Nephron progenitor cell (in vitro differentiated cells): ENCODE measurements at regions not wholly inside any gene's neighbourhood (a gene's known extent, or its start where the extent isn't known, plus 50 kb on each side); places are given as distances from the start of the nearest gene placed in this dataset.

Experiments
- DNase-seq: peaks from one replicate; pipeline ENCODE4 v3.0.0; 2021
- H3K27ac Mint-ChIP-seq: 2 replicates; pipeline ENCODE4 v1.8.0; 2021; ENCODE audit warnings: mild to moderate bottlenecking, moderate library complexity, mixed read lengths
- H3K27me3 Mint-ChIP-seq: 2 replicates; pipeline ENCODE4 v1.8.0; 2021; ENCODE audit warnings: mild to moderate bottlenecking, low read depth, mixed read lengths; ENCODE audit not compliant: poor library complexity
- H3K36me3 Mint-ChIP-seq: 2 replicates; pipeline ENCODE4 v1.8.0; 2021; ENCODE audit warnings: low read depth, mixed read lengths
- H3K4me1 Mint-ChIP-seq: 2 replicates; pipeline ENCODE4 v1.8.0; 2021; ENCODE audit warnings: mixed read lengths
- H3K4me3 Mint-ChIP-seq: 2 replicates; pipeline ENCODE4 v1.8.0; 2021; ENCODE audit warnings: mild to moderate bottlenecking, moderate library complexity, mixed read lengths
- H3K9me3 Mint-ChIP-seq: 2 replicates; pipeline ENCODE4 v1.8.0; 2021; ENCODE audit warnings: mild to moderate bottlenecking, moderate library complexity, mixed read lengths
- TF ChIP-seq, protein P1 (sequence below): fragments of 200-600 bp; sonication (generic); IDR thresholded peaks from 2 replicates; pipeline ENCODE4 v1.5.0; 2021; ENCODE audit warnings: antibody characterized with exemption

DNA sequence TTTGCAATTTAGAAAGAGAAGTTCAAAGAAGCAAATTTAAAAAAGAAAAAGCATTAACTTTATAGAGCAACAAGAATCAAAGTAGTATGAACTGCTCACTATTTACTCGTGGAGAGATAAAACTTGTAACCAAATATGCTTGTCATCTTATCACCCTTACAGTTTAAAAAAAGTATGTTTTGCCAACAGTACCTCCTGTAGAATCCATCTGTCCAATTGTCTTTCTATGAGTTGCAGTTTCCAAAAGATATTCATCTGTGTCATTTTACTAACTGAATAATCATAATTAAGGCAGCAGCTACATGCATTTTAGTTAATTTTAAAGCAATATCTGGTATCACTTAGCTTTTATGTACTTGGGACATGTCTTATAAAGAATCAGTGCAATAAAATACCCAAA, 1112.3 kb downstream of the DSC3 start:
- H3K27me3 Mint-ChIP-seq: no peaks in the 10 kb centered on the region
- TF ChIP-seq, protein P1, sequence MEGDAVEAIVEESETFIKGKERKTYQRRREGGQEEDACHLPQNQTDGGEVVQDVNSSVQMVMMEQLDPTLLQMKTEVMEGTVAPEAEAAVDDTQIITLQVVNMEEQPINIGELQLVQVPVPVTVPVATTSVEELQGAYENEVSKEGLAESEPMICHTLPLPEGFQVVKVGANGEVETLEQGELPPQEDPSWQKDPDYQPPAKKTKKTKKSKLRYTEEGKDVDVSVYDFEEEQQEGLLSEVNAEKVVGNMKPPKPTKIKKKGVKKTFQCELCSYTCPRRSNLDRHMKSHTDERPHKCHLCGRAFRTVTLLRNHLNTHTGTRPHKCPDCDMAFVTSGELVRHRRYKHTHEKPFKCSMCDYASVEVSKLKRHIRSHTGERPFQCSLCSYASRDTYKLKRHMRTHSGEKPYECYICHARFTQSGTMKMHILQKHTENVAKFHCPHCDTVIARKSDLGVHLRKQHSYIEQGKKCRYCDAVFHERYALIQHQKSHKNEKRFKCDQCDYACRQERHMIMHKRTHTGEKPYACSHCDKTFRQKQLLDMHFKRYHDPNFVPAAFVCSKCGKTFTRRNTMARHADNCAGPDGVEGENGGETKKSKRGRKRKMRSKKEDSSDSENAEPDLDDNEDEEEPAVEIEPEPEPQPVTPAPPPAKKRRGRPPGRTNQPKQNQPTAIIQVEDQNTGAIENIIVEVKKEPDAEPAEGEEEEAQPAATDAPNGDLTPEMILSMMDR: no peak
- no peak overlapping the region for H3K27ac Mint-ChIP-seq
- H3K4me1 Mint-ChIP-seq: no peaks in the 10 kb centered on the region
- no peaks in the 10 kb centered on the region for H3K36me3 Mint-ChIP-seq
- H3K4me3 Mint-ChIP-seq: no peak overlapping the region
- DNase-seq: no peak
- no peaks in the 10 kb centered on the region for H3K9me3 Mint-ChIP-seq

DNA sequence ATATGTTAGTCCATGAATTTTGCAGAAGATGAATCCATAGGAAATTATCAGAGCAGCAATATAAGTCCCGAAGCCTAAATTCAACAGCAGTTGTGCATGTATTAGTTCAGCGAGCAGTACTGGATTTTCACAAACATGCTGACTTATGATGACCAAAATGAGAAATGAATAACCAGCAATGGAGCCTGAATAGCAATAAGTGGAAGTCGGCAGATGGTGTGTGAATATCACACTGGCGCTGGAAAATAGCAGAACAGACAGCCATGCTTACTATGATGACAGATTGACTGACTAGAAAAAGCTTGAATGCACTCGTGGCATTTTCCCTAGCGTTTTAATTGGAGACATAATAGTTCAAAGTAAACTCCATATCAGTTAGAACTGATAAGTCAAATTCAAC, 1114.5 kb downstream of the DSC3 start:
- H3K27ac Mint-ChIP-seq: no peak overlapping the region
- TF ChIP-seq, protein P1: no peak
- DNase-seq: no peak
- H3K4me3 Mint-ChIP-seq: no peak overlapping the region
- H3K4me1 Mint-ChIP-seq: no peaks in the 10 kb centered on the region
- no peaks in the 10 kb centered on the region for H3K27me3 Mint-ChIP-seq
- H3K36me3 Mint-ChIP-seq: no peaks in the 10 kb centered on the region
- no peaks in the 10 kb centered on the region for H3K9me3 Mint-ChIP-seq

DNA sequence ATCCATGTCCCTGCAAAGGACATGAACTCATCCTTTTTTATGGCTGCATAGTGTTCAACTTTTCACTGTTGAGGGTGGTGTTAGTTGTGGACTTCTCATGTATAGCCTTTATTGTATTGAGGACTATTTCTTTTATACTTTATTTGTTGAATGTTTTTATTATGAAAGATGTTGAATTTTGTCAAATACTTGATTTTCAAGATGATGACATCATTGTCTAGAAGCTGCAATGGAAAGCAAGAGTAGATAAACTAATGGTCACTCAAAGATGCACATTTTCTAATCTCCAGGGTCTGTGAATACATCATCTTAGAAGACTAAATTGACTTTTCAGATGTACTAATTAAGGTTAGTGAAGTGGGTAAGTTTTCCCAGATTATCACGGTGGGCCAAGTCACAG, 1117.0 kb downstream of the DSC3 start:
- no peak for DNase-seq
- TF ChIP-seq, protein P1: no peak
- Mint-ChIP-seq H3K27me3 (no peaks in the 10 kb centered on the region), H3K27ac (no peak overlapping the region), H3K4me1 (no peaks in the 10 kb centered on the region), H3K9me3 (no peaks in the 10 kb centered on the region), H3K36me3 (no peaks in the 10 kb centered on the region), H3K4me3 (no peak overlapping the region)

DNA sequence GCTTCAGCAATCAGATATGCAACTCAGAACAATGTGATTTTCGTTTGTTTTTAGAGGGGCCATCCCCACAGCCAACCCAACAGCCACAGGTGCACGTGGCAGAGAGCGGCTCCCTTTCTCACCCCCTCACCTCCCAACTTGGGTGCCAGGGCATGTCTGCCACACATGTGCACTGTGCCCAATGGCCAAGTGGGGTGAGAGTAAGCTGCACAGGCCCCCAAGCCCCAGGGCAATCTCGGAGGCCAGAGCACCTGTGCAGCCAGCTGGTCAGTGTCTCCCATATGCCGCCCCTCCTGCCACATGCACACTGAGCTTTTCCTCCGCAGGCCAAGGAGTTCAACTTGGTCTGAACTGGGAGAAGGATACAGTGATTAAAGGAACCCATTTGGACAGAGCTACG, 1130.2 kb downstream of the DSC3 start:
- no peak overlapping the region for H3K27ac Mint-ChIP-seq
- TF ChIP-seq, protein P1: no peak
- H3K4me3 Mint-ChIP-seq: no peak overlapping the region
- no peaks in the 10 kb centered on the region for H3K36me3 Mint-ChIP-seq
- no peak for DNase-seq
- H3K27me3 Mint-ChIP-seq: no peaks in the 10 kb centered on the region
- no peaks in the 10 kb centered on the region for H3K4me1 Mint-ChIP-seq
- H3K9me3 Mint-ChIP-seq: no peaks in the 10 kb centered on the region

DNA sequence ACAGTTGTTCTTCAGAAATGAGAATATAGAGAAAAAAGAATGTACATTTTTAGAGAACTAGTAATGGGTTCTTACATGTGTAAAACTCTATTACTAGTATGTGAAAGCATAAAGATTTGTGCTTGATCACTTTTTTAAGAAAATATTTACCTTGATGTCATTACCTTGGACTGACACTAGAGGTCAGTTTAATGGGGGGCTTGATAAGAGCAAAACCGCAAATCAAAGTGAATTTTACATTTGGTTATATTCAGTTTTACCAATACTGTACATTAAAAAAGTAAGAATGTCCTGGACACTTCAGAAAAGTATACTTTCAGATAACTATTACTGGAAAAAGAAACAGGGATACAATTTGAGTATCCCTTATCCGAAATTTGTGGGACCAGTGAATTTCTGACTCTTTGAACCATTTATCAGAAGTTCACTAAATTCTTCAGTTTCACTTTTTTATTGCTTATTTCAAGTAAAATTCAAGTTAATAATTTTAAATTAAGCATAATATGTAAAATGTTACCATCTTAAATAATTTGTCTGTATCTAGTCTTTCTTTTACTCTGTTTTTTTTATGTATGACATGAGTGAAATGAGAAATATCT, 1149.5 kb downstream of the DSC3 start:
- Mint-ChIP-seq H3K4me1 (no peaks in the 10 kb centered on the region), H3K4me3 (no peak overlapping the region), H3K27me3 (peaks cover 3% of the 10 kb centered on the region), H3K27ac (no peak overlapping the region), H3K9me3 (no peaks in the 10 kb centered on the region), H3K36me3 (no peaks in the 10 kb centered on the region)
- TF ChIP-seq, protein P1: peak; percentile 73
- DNase-seq: no peak

DNA sequence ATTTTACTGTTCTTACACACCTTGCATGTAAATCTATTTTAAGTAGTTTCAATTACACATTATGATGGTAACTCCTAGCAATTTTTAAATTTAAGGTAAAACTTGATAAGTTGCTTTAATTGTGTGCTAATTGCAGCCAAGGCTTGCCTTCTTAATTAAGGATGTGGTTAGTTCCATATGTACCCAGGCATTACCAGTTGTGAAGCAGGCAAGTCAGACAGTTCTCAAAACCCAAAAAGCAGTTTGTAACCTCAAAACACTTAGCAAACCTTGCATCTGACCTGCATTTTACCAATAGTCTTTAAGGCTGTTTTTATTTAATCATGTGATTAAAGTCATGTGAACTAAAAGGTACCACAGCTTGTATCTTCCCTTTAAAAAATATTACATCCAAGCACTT, 1159.4 kb downstream of the DSC3 start:
- Mint-ChIP-seq H3K4me3 (no peak overlapping the region), H3K27me3 (no peaks in the 10 kb centered on the region), H3K27ac (no peak overlapping the region), H3K4me1 (no peaks in the 10 kb centered on the region), H3K36me3 (no peaks in the 10 kb centered on the region), H3K9me3 (peaks cover 9% of the 10 kb centered on the region)
- DNase-seq: no peak
- TF ChIP-seq, protein P1: no peak
